GM12892 (cell line): ENCODE measurements at regions not wholly inside any gene's neighbourhood (a gene's known extent, or its start where the extent isn't known, plus 50 kb on each side); places are given as distances from the start of the nearest gene placed in this dataset.
"Not testable (repeated sequence)": the region's sequence is repeated elsewhere in the genome, so short reads cannot be mapped to it uniquely, and the experiment has no call there.

ENCODE experiments used
- DNase-seq: peaks from one replicate; pipeline ENCODE4 v3.0.0; 2011; ENCODE audit not compliant: insufficient read length
- FAIRE-seq: peaks from 2 replicates; lab custom pipeline; 2011; peaks lifted over from hg19 to GRCh38; lab: Jason Lieb, UNC
- POLR2A ChIP-seq: IDR thresholded peaks from 2 replicates; pipeline ENCODE4 v1.6.1; 2011; ENCODE audit warnings: low read depth, low read length, control low read depth
- POLR2AphosphoS5 ChIP-seq: IDR thresholded peaks from 2 replicates; pipeline ENCODE4 v1.6.1; 2011; ENCODE audit warnings: low read depth, low read length, control low read depth
- TAF1 ChIP-seq: IDR thresholded peaks from 2 replicates; pipeline ENCODE4 v1.6.1; 2011; ENCODE audit warnings: low read depth, mild to moderate bottlenecking, control low read depth, low read length, borderline replicate concordance

- FAIRE-seq, result no peak
- no peak for DNase-seq
- no peak for TF ChIP-seq POLR2AphosphoS5
- TF ChIP-seq POLR2A, result no peak
- no peak for TF ChIP-seq TAF1
Measured at GRCh38 chr7:77484785-77485184, 52.3 kb upstream of the PTPN12 start.

GRCh38 chr7:77482015-77482414, 55.1 kb upstream of the PTPN12 start:
- DNase-seq (no peak), FAIRE-seq (no peak)
- TF ChIP-seq TAF1 (no peak), POLR2A (no peak), POLR2AphosphoS5 (no peak)

- TF ChIP-seq POLR2AphosphoS5 (no peak), POLR2A (no peak), TAF1 (no peak)
- DNase-seq (no peak), FAIRE-seq (no peak)
Measured at GRCh38 chr7:77481615-77482014, 55.5 kb upstream of the PTPN12 start.

GRCh38 chr7:77480102-77480627, 56.9 kb upstream of the PTPN12 start:
- not testable (repeated sequence) for FAIRE-seq, DNase-seq

- no peak for TF ChIP-seq POLR2AphosphoS5
- TF ChIP-seq TAF1, result no peak
- no peak for TF ChIP-seq POLR2A
Measured at GRCh38 chr7:77479536-77480088, 57.5 kb upstream of the PTPN12 start.

GRCh38 chr7:77476871-77477270, 60.2 kb upstream of the PTPN12 start:
- DNase-seq, result no peak
- no peak for FAIRE-seq
- TF ChIP-seq TAF1, result no peak
- TF ChIP-seq POLR2A, result no peak
- no peak for TF ChIP-seq POLR2AphosphoS5

More at GRCh38 chr7:77479536-77480088, 57.5 kb upstream of the PTPN12 start:
- FAIRE-seq, result no peak
- DNase-seq, result no peak

- DNase-seq, result no peak
- TF ChIP-seq POLR2AphosphoS5 (no peak), TAF1 (no peak), POLR2A (no peak)
- FAIRE-seq, result no peak
Measured at GRCh38 chr7:77475181-77475580, 59.0 kb upstream of the GSAP start.

GRCh38 chr7:77474756-77475155, 58.6 kb upstream of the GSAP start:
- FAIRE-seq (no peak), DNase-seq (no peak)
- no peak for TF ChIP-seq TAF1
- TF ChIP-seq POLR2AphosphoS5, result no peak
- no peak for TF ChIP-seq POLR2A

- TF ChIP-seq POLR2AphosphoS5, result no peak
- TF ChIP-seq TAF1, result no peak
- no peak for TF ChIP-seq POLR2A
- no peak for DNase-seq
- FAIRE-seq, result peak; percentile 40
Measured at GRCh38 chr7:77473229-77474005, 57.3 kb upstream of the GSAP start.

- TF ChIP-seq POLR2A (no peak), POLR2AphosphoS5 (no peak), TAF1 (no peak)
- FAIRE-seq, result no peak
Measured at GRCh38 chr7:77469927-77470326, 53.8 kb upstream of the GSAP start.

GRCh38 chr7:77467408-77467807, 51.3 kb upstream of the GSAP start:
- FAIRE-seq (no peak), DNase-seq (no peak)
- TF ChIP-seq POLR2A, result no peak
- no peak for TF ChIP-seq TAF1
- TF ChIP-seq POLR2AphosphoS5, result no peak

More at GRCh38 chr7:77469927-77470326, 53.8 kb upstream of the GSAP start:
- DNase-seq, result no peak

GRCh38 chr7:77466450-77466849, 50.3 kb upstream of the GSAP start:
- no peak for TF ChIP-seq POLR2AphosphoS5
- TF ChIP-seq POLR2A, result no peak
- no peak for TF ChIP-seq TAF1
- FAIRE-seq (no peak), DNase-seq (no peak)
